Thoracic aorta (tissue), 2 donors: ENCODE measurements at regions not wholly inside any gene's neighbourhood (a gene's known extent, or its start where the extent isn't known, plus 50 kb on each side); places are given as distances from the start of the nearest gene placed in this dataset.

Experiments used
- ATAC-seq: fragments of 150-250 bp; one replicate; pipeline ENCODE4 v1.8.0; 2017; ENCODE audit warnings: low read depth; ENCODE audit not compliant: insufficient number of reproducible peaks, low FRiP score
- DNase-seq: peaks from one replicate; pipeline ENCODE4 v3.0.0-alpha.2; 2020; ENCODE audit warnings: low spot score
- H3K27ac ChIP-seq, 2 donors: fragments of 200-600 bp; sonication (generic); 1 replicate in 1 of 2; 2 replicates in 1 of 2; pipeline ENCODE4 v1.5.1; 2016; ENCODE audit warnings: mild to moderate bottlenecking in 2 of 2, moderate library complexity in 2 of 2
- H3K27me3 ChIP-seq: fragments of 200-600 bp; sonication (generic); replicated peaks from 2 replicates; pipeline ENCODE4 v1.6.0; 2016; ENCODE audit warnings: mild to moderate bottlenecking; ENCODE audit not compliant: insufficient read depth
- H3K36me3 ChIP-seq: fragments of 200-600 bp; sonication (generic); one replicate; pipeline ENCODE4 v1.5.1; 2016
- H3K4me1 ChIP-seq, 2 donors: fragments of 200-600 bp; sonication (generic); 1 replicate in 1 of 2; 2 replicates in 1 of 2; pipeline versions ENCODE4 v1.5.1 to v1.6.0; 2016; ENCODE audit warnings: low read depth in 2 of 2, mild to moderate bottlenecking in 1 of 2; ENCODE audit not compliant: control insufficient read depth in 1 of 2
- H3K4me3 ChIP-seq: fragments of 200-600 bp; sonication (generic); 2 replicates; pipeline ENCODE4 v1.5.1; 2016; ENCODE audit warnings: mild to moderate bottlenecking
- H3K9me3 ChIP-seq: fragments of 200-600 bp; sonication (generic); 2 replicates; pipeline ENCODE4 v1.5.1; 2016
- TF ChIP-seq, protein P1 (sequence below): fragments of 200-600 bp; sonication (generic); IDR thresholded peaks from one replicate; pipeline ENCODE4 v1.5.1; 2019; ENCODE audit warnings: antibody characterized with exemption

DNA sequence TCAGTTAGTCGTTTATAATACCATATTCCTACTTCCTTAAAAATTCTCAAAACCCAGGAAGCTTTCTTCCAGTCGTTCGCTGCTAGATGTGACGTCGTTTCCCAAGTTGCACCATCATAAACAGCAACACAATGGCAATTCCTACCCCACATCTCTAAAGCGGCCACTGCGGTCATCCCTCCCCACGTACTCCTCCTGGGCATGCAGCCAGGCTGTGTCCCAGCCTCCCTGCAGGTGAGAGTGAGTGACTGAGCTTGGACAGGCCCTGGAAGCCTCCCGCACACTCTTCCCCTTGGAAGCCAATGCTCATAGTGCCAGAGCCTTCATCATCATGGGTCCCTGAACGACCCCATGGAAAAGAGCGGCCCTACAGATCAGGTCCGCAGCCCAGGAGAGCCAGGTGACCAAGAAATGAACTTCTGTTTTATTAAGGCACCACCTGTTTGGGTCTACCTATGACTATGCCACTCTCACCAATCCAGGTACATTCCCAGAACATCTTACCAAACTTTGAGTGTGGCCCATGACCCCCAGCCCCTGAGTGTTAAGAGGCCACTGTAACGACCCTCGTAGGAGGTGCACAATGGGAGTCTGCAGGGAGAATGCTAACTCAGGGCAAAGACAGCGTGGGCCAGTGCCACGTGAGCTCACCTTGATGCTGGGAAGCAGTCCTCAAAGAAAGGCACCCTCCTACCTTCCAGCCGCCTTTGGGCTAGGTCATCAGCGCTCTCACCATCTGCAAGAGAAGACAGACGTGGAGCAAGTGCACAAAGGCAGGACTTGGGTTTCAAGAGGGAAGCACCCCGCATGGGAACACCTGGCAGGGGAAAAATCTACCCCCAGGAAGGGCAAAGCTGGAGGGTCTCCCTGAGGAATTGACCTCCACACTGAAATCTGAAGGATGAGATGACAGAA lies 74.7 kb upstream of the RAB6C start:
- Histone ChIP-seq H3K4me3 (no peak overlapping the region), H3K27me3 (no peaks in the 10 kb centered on the region), H3K9me3 (no peaks in the 10 kb centered on the region), H3K4me1 (no peaks in the 10 kb centered on the region), H3K27ac (no peak overlapping the region), H3K36me3 (no peaks in the 10 kb centered on the region)
- DNase-seq (no peak), ATAC-seq (no peak)
- TF ChIP-seq, protein P1, sequence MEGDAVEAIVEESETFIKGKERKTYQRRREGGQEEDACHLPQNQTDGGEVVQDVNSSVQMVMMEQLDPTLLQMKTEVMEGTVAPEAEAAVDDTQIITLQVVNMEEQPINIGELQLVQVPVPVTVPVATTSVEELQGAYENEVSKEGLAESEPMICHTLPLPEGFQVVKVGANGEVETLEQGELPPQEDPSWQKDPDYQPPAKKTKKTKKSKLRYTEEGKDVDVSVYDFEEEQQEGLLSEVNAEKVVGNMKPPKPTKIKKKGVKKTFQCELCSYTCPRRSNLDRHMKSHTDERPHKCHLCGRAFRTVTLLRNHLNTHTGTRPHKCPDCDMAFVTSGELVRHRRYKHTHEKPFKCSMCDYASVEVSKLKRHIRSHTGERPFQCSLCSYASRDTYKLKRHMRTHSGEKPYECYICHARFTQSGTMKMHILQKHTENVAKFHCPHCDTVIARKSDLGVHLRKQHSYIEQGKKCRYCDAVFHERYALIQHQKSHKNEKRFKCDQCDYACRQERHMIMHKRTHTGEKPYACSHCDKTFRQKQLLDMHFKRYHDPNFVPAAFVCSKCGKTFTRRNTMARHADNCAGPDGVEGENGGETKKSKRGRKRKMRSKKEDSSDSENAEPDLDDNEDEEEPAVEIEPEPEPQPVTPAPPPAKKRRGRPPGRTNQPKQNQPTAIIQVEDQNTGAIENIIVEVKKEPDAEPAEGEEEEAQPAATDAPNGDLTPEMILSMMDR, result no peak

DNA sequence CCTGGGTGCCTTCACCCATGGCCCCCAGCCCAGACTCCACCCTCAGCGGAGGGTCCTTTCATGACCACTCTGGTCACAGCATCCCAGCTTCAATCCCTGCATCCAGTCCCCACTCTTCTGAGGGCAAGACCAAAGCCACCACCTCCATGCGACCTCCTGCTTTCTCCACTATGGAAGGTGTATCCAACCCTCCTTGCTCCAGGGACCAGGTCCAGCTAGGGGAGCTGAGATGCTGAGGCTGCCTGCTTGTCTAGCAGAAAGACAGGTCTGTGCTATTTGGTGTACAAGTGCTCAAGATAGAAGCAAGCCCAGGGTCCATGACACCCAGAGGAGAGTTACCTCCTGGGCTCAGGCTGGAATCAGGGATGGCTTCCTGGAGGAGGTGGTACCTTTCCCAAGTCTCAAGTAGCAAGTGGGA lies 73.8 kb upstream of the RAB6C start:
- Histone ChIP-seq H3K9me3 (no peaks in the 10 kb centered on the region), H3K4me1 (no peaks in the 10 kb centered on the region), H3K36me3 (no peaks in the 10 kb centered on the region), H3K27ac (no peak overlapping the region), H3K4me3 (no peak overlapping the region), H3K27me3 (no peaks in the 10 kb centered on the region)
- DNase-seq (no peak), ATAC-seq (no peak)
- TF ChIP-seq, protein P1, result no peak

- Histone ChIP-seq H3K4me1 (no peaks in the 10 kb centered on the region), H3K36me3 (no peaks in the 10 kb centered on the region), H3K27me3 (no peaks in the 10 kb centered on the region), H3K4me3 (no peak overlapping the region), H3K27ac (no peak overlapping the region), H3K9me3 (no peaks in the 10 kb centered on the region)
- TF ChIP-seq, protein P1, result no peak
- no peak for DNase-seq
- no peak for ATAC-seq
Measured at GRCh38 chr2:129906139-129906860, 73.2 kb upstream of the RAB6C start.

- no peak for DNase-seq
- H3K27me3 ChIP-seq, result no peaks in the 10 kb centered on the region
- TF ChIP-seq, protein P1, result no peak
- no peak overlapping the region for H3K27ac ChIP-seq
- H3K36me3 ChIP-seq, result no peaks in the 10 kb centered on the region
- H3K4me3 ChIP-seq, result no peak overlapping the region
- H3K9me3 ChIP-seq, result no peaks in the 10 kb centered on the region
- no peak for ATAC-seq
- H3K4me1 ChIP-seq, result no peaks in the 10 kb centered on the region
Measured at GRCh38 chr2:129906861-129907235, 72.6 kb upstream of the RAB6C start.

DNA sequence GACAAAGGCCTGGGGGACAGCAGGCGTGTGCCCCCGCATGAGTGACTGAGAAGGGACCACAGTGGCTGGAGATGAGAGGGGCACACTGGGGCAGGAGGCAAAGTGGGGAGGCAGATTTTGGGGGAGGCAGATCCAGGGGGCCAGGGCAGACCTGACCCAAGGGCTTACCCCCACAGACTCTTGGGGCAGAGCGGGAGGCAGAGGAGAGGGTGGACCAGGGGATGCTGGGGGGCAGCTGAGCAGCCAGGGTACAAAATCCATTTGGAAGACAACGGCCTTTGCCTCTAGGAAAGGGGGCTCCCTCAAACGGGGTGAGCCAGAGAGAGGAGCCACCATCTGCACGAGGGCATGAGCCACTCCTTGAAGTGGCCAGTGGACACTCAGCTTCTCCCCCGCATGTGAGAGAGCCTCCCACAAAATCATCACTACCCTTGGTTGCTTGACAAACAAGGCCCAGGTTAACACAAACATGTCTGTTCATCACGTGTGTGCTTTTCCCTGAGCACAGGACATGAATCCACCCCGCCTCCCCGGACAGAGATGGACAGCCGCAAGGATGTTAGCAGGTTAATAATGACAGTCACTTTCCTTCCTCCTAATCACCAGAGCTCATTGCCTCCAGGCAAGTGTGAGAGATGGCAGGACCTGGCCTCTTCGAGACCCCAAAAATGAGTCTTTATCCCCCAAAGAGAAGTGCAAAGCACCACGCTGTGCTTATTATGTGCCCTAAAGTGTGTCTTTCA lies 72.0 kb upstream of the RAB6C start:
- no peak for ATAC-seq
- TF ChIP-seq, protein P1, result no peak

More for the DNA sequence above, 72.0 kb upstream of the RAB6C start:
- Histone ChIP-seq H3K4me3 (no peak overlapping the region), H3K27me3 (no peaks in the 10 kb centered on the region), H3K4me1 (no peaks in the 10 kb centered on the region), H3K27ac (no peak overlapping the region), H3K36me3 (no peaks in the 10 kb centered on the region), H3K9me3 (no peaks in the 10 kb centered on the region)
- no peak for DNase-seq
